ENCODE measurements at regions not wholly inside any gene's neighbourhood (a gene's known extent, or its start where the extent isn't known, plus 50 kb on each side); places are given as distances from the start of the nearest gene placed in this dataset.

GRCh38 chr4:15130441-15130840 is 128.2 kb downstream of the CPEB2 start:
- DNase-seq: no peak

GRCh38 chr4:15131551-15131950 is 129.3 kb downstream of the CPEB2 start:
- no peak for DNase-seq

DNA sequence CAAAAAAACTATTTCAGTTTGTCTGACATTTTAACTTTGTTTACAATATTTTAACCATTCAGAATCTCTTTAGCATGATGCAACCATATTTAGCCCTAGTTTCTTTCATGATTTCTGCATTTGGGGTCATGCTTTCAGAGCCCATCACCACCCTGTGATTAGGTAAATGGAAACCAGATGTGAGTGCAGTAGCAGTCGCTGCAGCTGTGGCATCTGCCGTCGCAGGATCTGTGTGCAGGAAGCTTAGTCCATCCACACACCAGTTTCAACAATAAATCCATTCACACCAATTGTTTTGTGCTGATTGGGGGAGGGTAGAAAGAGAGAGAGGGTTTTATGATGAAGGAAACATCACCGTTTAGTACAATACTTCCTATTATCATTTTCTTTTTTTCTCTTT is 130.5 kb downstream of the CPEB2 start:
- no peak for DNase-seq

DNA sequence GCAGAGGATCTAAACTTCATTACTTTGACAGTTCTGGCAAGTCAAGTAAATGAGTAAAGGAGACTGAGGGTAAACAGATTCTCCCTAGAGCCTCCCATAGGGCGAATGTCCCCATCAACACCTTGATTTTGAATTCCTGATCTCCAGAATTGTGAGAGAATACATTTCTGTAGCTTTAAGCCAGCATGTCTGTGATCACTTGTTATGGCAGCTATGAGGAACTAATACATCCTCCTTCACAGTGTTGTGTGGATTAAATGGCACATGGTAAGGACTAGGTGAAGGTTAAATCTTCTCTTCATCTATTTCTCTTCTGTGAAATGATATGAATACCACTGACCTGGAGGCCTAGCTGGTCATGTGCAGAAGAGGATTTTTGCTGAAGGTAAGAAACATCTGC is 137.3 kb downstream of the CPEB2 start:
- no peak for DNase-seq

GRCh38 chr4:15142201-15142600 is 139.9 kb downstream of the CPEB2 start:
- DNase-seq: no peak

DNA sequence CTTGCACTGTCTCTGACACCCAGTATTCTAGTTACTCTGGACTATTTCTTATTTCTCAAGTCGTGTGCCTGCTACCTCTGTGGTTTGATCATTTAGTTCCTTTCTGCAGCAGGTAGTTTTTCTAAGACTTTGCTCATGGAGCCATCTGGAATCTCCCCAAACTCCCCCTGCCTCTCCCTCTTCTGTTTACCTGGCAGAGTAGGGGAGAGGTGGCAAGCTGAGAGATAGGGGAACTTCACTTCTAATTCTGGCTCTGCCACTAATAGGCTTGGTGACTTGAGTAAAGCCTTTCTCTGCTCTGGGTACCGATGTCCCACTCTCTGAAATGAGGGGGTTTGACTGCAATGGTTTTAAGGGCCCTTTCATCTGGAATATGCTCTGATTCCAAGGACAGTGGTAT is 141.3 kb downstream of the CPEB2 start:
- DNase-seq: no peak

- DNase-seq: peak in 1 of 3 experiments; percentile 42
Measured at GRCh38 chr4:15144249-15144966, 142.1 kb downstream of the CPEB2 start.

- DNase-seq: no peak
Measured at GRCh38 chr4:15144967-15145295, 142.7 kb downstream of the CPEB2 start.

GRCh38 chr4:15145709-15146108 is 143.4 kb downstream of the CPEB2 start:
- DNase-seq: peak in 1 of 3 experiments; percentile 6

DNA sequence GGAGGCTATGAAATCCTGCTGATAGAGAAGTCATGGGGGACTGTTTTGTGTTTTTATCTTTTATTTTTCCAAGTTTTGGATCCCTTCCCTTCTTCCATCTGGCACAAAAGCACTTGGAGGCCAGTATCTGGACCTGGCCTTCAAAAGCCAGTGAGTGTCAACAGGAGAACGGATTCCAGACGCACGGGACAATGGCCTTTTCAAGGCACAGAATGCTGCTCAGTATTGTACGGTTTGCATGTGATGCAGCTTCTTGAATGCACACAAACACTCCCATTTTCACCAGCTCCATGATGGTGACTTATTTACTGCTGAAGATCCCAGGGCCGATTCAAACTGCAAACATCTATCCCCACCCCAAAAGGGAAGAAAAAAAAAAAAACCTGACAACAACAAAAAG is 145.4 kb downstream of the CPEB2 start:
- peak in 1 of 3 experiments; percentile 51 for DNase-seq

DNA sequence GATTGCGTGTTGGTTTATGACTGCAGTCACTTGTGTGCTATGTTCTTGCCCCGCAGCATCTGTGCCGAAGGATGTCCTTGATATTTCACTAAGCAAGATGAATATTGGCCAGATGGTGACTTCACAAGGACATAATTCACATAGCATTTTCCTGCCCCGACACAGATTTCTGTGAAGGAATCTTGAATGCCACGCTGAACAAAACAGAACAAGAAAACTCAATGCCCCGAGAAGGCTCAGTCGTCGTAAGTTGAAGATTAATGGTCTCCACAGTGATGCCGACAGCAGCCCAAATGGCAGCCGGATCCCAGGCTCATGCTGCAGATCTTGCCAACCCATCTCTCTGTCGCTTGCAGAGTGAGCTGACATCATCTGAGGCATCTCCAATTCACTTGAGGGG is 145.9 kb downstream of the CPEB2 start:
- DNase-seq: peak in 1 of 3 experiments; percentile 64

GRCh38 chr4:15148691-15149090 is 146.4 kb downstream of the CPEB2 start:
- DNase-seq: no peak

- no peak for DNase-seq
Measured at GRCh38 chr4:15149234-15149838, 147.1 kb downstream of the CPEB2 start.

DNA sequence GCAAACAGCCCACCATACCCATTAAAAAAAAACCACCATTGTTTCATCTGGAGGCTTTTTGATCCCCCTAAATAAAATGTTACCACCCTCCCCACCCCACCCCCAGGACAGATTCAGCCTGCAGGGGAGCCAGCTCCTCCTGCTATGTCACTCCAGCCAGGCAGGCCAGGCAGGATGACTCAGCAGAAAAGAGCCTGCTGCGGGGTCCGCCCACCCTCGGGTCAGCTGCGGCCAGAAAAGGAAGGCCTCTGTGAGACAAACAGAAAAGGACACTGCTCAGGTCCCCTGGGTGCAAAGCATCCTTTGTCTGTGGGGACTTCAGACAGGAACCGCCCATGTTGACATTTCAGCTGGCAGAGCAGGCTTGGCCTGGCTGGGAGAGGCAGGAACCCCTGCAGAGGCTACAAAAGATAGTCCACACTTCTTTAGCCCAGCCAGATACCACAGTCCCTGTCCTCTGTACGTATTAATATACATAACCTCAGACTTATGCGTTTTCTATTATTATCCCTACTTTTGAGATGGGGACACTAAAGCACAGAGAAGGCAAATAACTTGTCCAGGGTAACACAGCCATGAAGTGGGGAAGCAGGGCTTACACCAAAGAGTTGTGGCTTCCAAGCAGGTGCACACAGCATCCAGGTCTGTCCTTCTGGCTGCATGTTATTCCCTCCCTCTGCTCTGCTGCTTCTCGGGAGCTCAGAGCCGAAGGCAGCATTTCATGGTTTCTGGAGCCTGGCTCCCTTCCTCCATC is 147.7 kb downstream of the CPEB2 start:
- DNase-seq: peak; percentile 61 to 93 (median 78)

DNA sequence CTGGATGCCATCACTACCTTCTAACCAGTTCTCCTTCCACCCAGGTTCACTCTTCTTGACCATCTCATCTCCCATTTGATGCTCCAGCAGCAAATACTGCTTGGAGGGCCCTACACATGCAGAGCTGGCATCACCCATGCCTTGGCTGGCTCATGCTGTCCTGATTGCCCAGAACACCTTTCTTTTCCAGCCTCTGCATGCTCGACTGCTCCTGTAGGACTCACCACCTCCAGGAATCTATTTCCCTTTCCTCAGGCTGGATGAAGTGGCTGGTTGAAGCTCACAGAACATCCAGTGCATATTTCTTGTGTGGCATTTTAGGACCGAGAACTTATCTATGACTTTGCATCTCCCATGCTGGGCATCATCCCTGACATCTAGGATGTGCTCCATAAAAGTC is 148.3 kb downstream of the CPEB2 start:
- no peak for DNase-seq

DNA sequence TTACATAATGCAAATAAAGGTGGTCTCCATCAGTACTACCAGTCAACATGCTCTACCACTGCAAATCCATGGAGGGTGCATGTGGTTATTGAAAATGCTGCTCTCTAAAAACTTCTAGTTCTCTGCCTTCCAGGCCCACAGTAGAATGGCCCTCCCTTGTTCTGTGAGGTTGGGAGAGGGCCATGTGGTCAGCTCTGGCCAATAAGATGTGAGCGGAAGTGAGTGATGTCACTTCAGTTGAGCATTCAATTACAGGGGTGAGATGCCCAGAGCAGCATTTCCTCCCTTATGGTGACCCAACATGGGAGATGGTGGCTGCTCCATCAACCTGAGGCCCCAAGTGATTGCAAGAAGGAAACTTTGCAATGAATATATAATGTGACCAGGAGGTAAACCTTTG is 148.8 kb downstream of the CPEB2 start:
- DNase-seq: no peak

- no peak for DNase-seq
Measured at GRCh38 chr4:15153662-15154061, 151.4 kb downstream of the CPEB2 start.

DNA sequence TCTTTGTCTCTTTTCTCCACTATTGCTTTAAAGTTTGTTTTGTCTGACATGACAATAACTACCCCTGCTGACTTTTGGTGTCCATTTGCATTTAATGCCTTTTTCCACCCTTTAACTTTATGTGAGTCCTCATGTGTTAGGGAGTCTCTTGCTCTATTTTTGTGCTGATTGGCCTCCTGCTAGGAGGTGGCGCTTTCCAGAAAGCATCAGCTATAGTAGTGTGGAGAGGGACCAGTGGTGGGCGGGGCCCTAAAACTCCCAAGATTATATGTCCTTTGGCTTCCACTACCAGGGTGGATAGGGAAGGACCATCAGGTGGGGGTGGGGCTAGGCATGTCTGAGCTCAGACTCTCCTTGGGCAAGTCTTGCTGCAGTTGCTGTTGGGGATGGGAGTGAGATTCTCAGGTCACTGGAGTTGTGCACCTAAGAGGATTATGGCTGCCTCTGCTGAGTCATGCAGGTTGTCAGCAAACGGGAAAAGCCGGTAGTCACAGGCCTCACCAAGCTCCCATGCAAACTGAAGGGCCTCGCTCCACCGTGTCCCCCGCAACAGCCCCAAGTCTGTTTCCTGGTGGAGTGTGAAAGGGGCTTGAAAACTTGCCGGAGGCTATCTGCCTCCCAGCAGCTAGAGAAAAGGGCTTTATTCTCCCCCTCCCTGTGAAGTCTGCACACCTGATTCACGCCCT is 156.3 kb downstream of the CPEB2 start:
- no peak for DNase-seq

DNA sequence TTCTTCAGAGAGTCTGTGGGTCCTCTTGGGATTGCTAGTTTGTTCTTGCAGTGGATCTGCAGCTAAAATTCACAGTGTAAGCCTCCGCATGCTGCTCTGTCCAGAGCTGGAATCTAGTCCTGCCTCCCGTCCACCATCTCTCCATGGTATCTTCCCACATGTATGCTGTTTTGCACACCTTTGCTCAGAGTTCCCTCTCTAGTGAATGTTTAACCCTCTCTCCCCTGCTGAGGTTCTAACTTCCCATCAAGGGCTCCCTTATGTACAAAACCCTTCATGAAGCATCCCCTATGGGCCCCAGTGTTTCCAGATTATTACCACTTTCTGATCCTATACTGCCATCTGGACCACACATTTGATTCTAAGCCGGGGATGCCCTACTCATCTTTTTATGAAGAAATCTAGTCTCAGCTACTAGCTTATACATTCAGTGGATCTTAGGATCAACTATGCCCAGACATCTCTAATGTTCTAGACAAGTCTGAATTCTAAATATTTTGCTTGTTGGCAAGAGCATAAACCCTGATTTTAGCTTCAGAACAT is 157.3 kb downstream of the CPEB2 start:
- DNase-seq: peak in 1 of 3 experiments; percentile 3

GRCh38 chr4:15161439-15161838 is 159.2 kb downstream of the CPEB2 start:
- DNase-seq: no peak

- peak in 1 of 3 experiments; percentile 52 for DNase-seq
Measured at GRCh38 chr4:15162046-15162445, 159.8 kb downstream of the CPEB2 start.

GRCh38 chr4:15162465-15163283 is 160.4 kb downstream of the CPEB2 start:
- peak in 1 of 3 experiments; percentile 63 for DNase-seq

Data from NCI-H1417 (cell line).